T1000 (cell line): ENCODE measurements at regions not wholly inside any gene's neighbourhood (a gene's known extent, or its start where the extent isn't known, plus 50 kb on each side); places are given as distances from the start of the nearest gene placed in this dataset.
A peak's percentile ranks its signal among the peaks of the same experiment; 100 is the strongest.
"Not testable (repeated sequence)": the region's sequence is repeated elsewhere in the genome, so short reads cannot be mapped to it uniquely, and the experiment has no call there.

Experiments used
- DNase-seq: peaks from one replicate; lab custom pipeline; 2025; ENCODE audit warnings: mixed read lengths; lab: John Stamatoyannopoulos, UW

DNA sequence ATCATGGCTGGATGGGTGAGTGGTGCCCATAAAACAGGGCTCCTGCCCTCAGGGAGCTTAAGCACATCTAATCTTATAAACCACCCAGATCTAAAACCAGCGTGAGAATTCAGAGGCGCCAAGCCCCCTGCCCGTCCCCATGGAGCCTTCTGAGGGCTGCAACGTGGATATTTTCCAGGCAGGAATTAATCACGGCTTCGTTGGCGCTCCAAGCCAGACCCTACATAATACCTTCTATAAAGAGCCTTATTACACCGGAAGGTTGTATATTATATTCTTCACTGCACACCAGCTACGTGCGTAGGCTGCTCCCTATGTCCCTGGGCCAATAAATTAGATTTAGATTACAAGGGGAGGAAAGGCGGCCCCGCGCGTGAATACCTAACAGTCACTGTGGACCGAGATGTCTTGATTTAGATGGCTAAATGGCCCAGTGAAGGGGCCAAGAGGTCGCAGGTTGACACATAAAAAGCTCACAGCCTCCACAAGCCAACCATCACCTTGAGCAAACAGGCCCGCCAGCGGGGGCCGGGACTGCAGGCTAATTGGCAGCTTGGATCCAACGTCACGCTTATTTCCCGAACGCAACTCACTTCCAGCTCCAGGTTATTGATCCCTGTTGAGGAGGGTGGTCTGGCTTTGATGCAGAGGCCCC is 64.7 kb upstream of the APCDD1L start:
- DNase-seq: no peak

DNA sequence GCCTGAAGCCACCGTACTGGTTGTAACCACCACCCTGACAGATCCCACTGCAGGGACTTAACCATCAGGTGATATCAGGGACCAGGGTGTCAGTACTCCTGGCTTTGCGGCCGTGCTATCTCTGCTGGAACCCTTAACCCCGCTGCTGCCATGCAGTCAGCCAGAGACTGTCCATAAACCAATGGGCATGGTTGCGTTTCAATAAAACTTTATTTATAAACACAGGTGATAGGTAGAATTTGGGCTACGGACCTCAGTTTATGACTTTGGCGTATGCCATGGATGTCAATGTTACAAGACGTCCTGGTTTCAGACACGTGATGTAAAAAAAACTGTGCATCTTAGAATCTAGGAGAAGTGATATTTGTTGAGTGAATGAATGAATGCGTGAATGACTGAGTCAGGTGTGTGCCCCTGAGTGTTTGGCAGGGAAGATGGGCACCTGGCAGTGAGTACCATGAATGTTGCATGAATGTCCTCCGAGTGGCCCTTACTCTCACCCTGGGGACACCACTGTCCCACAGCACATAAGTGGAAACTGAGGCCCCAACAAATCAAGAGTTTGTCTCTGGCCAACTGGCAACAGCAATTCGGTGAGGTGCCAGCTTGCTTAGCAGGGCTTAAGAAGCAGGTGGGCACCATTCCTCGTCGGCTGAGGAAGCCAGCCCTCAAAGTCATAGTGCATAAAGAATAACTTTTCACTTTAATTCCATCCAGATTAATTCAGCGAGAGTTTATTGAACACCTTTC is 64.0 kb upstream of the APCDD1L start:
- no peak for DNase-seq

DNA sequence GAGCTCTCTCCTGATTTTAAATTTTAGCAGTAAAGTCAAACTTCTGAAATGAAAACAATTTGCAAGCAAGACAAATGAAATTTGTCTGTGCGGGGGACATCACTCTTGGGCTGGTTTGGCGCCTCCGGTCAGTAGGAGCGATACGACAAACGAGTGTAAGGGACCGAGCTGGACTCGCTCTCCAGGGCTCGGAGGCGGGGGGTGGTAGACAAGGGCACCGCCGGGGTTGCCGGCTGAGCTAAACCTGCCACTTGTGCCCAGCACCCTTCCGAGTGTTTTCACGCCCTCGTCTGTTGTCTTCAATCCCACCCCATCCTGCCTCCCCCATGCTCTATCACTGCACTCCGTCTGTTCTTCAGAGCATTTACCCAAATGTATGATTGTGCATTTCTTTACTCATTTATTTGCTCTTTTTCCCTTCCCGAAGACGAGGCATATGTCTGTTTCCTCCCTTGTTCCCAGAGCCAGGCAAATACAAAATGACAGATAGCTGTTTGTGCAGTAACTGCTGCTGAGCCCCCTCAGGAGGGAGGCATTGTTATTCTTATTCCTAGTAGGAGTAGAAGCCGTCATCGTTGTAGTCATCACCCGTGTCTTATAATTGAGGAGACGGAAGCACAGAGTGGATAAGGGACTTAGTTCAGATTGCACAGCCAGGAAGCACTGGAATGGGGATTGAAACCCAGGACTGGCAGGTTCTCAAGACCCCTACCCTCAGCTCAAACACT is 62.8 kb upstream of the APCDD1L start:
- DNase-seq: no peak

DNA sequence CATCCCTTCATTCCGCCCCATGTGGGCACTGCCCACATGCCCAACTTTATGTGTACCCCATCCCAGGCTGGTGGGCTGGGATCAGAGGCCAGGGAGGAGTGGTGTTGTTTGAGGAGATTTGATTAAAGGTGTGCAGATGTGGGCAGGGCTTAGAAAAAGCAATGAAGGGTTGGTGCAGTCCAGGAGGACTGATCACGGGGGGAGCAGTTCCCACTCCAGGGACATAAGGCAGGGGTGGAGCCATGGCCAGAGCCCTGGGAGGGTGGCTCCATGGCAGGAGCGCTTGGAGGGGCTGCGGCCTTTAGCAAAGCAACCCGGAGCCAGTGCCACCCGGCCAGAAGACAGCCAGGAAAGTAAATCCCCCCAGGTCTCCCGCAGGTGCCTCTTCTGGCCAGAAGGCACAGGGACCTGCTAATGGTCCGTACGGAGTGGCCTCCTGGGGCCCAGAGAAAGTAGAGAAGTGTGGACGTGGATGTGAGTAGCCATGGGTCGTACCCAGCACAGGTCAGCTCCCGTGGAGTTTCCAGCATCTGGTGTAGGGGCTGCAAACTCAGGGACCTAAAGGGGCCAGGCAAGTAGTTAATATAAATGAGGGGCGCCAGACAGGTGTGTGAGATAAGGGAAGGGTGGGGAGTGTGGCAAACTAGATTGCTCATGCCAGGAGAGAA is 62.1 kb upstream of the APCDD1L start:
- no peak for DNase-seq

DNA sequence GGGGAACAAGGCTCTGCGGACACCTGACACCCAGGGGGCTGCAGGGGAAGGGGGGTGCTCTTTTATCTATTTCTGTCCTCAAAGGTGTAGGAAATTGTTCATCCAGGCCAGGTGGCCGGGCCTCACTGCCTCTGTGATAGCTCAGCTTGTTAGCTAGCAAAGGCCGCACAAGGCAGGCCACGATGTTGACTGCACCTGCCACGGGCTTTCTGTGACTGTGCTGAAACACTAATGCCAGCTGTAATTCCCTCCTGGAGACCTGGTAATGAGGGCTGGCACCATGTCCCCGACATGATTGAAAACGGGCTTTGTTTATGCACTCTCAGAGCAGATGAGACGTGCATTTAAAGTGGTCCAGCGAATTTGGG is 61.4 kb upstream of the APCDD1L start:
- no peak for DNase-seq

DNA sequence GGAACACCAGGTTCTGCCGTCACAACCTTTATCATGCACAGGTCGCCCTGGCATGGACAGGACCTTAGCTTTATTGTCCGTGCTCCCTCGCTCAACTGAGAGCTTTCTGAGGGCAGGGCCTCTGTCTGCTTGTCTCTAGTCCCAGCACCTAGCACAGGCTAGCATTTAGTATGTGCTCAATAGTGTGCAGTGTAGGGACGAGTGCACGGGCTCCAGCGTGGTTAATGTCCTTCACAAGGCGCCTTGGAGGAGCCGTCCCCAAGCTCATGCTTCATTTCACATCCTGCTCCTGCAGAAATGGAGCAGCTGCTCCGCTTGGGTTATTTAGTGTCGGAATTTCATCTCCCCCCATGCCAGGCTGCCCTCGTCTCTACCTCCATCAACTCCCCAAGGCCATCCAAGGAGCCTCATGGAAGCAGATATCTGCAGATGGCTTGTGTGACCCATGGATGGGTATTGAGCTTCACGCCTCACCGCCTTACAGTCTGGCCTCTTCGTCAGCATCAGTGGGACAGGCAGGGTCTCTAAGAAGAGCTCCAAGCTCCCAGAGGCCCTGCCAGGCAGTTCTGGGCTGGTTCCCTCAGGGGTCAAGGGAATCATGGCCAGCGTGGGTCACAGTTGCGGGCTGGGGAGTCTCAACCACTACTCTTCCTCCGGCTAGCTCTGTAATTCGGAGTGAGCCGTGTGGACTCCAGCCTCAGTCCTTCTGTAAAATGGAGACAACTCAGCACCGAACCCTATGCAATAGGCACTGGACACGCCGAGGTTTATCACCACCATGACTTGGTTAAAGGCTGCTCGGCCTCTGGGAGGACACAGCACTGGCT is 60.8 kb upstream of the APCDD1L start:
- DNase-seq: no peak

DNA sequence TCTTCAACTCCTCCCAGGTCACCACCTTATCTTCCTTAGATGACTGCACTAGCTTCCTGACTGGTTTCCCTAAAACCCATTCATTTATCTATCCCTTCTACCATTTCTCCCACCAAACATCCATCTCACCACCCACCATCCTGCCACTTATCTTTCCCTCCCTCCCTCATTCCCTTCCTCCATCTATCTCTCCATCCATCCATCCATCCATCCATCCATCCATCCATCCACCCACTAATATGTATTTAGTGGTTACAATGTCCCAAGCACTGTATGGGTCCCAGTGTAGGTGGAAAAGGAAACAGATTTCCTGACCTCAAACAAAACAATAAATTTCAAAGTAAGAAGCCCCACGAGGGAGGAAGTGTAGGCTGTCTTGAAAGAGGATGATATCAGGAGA is 59.3 kb upstream of the APCDD1L start:
- DNase-seq: no peak

DNA sequence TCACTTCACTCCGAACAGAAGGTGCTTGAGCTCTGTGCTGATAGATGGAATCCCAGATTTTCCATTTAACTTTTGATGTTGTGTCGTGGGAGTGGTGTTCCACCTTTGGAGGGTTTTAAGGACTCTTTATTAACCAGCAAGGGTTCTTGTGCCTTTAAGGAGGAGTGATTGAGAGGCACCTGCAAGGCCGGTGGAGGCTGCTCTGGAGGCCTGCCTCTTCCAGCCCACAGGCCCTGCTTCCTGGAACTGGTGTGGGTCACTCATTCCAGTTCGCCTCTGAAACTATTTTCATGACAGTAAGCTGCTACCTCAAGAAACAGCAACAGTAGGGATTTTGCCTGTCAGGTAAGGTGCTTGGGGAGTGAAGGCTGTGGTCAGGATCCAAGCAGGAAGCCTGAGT is 58.8 kb upstream of the APCDD1L start:
- no peak for DNase-seq

DNA sequence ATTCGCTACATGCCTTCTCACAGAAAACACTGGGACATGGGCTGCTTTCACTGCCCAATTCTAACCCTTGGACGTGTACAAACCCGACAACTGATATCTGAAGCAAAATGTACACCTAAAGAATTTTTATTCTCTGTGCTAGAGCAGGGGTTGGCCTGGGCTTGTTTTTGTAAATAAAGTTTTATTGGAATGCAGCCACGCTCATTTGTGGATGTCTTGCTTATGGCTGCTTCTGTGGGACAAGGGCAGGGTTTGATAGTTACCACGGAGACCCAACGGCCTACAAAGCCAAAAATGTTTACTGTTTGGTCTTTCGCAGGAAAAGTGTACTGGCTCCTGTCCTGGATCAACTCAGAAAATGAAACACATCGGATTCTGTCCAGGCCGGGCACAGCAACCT is 58.1 kb upstream of the APCDD1L start:
- DNase-seq: no peak

DNA sequence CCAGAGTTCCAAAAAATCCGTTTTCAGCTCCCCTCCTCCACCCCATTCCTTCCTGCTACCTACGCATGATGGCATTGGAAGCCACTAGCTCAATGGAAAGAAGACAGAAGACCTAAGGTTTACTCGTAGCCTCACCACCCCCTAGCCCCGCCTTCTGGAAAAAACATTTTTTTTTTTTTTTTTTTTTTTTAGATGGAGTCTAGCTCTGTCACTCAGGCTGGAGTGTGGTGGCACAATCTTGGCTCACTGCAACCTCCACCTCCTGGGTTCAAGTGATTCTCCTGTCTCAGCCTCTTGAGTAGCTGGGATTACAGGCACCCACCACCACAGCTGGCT is 57.2 kb upstream of the APCDD1L start:
- not testable (repeated sequence) for DNase-seq

DNA sequence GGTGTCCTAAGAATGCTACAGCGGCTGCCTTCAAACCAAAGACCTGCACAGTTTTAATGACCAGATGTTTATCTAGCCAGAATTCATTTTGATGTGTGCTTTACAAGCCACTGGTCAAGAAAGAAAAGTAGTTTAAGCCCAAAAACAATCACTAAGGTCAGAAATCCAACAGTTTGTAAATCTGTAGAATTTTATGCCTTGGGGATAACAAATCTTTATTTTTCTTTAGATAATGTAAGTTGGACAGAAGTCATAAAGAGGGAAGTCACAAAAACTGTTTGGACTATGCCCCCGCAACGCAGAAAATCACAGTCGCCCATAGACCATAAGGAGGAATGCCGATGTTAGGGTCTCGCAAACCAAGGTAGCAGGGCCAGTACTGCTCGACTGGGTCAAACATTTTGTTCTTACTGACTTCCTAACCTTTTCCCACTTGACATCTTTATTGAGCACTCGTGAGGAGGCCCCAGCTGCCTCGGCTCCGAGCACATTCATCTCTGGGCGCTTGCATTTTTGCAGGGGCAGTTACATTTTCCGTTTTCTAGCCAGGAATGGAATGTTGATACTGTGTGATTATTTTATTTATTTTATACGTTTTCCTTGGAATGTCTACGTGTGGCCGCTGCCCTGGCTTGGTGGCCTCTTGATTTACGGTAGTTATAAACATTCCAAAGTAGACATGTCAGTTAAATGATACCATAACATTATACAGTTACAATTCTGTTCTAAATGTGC is 56.7 kb upstream of the APCDD1L start:
- peak; percentile 28 for DNase-seq

DNA sequence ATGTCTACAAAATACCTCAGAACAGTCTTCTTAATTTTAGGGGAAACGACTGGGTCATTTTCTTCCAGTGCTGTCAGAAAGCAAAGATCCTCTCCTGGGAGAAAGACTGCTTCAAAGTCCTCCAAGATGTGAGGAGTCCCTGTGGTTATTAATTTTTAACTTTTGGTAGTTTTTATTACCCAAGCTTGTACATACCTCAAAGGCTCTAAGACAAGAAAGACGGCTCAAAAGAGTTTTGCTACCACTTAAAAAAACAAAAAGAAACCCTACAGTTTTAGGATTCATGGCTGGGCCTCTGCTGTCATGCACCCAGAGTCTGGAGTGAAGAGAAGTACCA is 56.1 kb upstream of the APCDD1L start:
- DNase-seq: no peak

DNA sequence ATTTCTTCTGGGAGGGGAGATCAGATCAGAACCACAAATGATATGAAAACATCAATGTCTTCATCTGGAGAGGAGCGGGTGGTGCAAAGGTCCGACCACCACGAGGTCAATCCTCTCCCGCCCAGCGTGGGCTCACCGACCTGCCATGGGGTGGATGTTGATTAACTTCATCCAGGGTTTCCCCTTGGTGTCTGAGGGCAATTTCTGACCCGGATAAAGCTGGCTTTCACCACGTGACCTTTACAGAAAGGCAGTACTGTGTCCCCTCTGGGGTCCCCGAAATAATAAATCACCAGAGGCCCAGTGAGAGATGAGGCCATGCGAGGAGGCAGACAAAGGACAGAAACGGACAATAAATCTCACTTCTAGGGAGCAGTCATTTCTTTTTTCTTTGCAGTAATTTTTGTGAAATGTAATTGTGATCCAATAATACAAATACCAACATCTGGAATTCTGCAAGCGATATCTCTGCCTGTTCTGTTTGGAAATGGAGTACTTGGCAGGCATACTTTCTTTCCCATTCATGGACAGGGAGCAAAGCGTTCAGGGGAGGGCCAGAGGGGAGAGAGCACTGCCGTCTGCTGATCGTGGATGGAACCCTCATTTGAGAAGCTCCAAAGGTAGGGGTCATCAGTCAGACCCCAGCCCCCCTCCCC is 55.1 kb upstream of the APCDD1L start:
- DNase-seq: no peak

DNA sequence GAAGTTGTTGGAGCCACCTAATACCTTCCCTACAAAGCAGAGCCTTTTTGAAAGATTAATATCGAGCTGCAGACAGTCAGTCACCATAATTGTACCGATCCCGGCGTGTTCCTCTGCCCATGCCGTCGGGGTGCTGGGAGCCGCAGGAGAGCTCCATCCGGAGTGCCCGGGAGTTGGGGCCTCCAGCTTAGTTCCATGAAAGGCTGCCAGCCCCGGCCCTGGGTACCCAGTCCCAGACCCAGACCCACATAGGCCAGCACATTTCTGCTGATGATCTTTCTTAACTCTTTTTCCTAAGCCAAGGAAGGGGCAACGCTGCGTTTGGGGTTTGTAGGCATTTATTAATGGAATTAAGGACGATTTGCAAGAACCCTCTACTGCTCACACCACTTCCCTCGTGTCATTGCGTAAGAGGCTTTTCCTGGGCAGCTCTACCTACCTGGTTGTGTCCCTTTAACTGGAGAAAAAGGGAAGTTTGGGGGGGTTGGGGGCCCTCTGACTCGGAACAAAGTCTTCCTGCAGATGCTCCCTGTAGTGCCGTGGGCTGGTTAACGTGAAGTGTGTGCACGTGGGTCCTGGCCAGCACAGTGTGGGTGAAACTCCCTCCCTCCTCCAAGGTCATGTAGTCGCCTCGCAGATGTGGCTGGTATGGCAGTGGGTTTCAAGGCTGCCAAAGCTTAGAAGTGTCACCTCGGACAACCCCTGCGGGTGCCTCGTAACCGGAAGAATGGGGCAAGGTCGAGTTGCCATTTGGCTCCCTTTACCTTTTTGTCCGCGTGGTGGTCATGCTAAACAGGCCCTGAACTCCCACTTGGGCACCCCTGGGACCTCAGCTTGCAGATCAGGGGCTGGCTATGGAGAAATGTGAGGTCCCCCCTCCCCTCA is 54.3 kb upstream of the APCDD1L start:
- DNase-seq: no peak

DNA sequence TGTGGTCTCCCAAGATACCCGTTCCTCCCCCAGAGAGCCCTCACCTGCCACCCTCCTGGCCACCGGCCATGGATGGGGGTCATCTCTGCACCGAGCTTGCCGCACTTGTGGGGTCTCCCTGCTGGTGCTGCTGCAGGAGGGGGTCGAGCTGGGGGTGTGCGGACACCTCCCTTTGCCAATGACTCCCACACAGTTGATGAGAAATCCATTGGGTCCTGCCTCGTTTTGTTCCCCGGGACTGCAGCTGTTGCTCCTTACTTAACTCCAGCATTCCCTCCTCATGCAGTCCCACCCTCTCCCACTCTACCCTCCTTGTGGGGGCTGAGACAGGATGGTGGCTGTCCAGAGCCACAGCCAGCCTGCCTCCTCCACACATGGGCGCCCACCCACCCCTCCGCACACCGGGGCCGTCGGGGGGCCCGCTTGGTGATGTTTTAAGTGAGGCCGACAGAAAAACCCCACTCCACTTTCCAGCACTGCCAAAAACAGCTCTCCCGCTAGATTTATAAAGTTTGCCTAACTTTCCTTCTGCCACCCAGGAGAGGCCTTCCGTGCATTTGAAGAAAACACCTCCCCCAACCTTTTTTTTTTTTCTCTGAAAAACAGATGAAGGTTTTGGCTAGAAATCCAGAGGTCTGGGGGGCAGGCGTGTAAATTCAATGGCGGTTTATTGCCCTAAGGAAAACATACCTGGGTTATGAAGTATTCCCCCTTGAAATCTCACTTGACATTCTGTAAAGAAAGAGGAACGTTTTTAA is 53.5 kb upstream of the APCDD1L start:
- no peak for DNase-seq

DNA sequence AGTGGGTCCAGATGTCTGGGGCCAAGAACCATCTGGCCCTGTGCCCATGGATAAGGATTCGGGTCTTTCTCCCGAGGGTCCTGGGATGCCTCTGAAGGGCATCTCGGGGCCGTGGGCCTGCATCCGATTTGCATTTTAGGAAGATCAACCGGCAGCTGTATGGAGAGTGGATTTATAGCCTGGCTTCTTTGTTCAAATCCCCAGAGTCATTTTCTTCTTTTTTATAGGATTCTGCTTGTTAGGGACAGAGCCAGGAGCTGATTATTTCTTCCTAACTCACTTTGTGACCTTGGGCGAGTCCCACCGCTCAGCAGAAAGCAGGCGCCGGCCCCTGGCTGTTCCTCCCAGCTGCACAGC is 52.9 kb upstream of the APCDD1L start:
- no peak for DNase-seq

DNA sequence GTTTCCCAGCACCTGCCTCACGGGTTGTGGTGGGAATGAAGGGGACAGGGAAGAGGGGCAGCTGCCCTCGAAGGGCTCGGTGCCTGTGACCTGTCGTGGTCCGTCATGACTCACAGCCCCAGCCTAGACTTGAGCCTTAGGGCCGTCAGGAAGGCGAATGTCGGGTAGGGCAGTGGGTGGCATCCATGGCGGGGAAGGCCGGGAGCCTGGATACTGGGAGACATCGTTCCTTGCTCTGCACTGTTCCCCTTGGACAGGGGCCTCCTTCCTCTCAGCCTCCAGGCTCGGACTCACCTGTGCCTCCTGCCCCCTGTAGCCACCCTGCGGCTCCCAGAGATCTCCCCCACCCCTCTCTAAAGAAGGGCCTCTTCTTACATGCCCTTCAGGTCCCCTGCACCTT is 52.2 kb upstream of the APCDD1L start:
- DNase-seq: no peak

DNA sequence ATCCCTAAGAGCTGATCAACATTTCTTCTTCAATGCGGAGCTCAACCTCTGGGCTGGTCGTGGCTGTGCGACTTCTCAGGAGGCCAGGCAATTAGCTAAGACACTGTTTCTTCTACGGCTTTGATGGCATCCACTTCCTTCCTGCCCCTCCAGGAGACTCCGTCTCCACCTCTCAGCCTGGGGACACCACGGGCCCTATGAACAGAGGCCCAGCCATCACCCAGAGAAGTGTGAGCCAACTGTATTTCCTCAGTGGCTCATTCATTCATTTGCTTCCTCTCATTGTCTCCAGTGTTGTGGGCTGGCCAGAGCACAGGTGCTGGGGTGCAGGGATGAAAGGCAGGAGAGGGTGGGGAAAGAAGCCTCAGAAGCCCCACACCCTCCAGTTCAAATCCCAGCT is 51.8 kb upstream of the APCDD1L start:
- no peak for DNase-seq

DNA sequence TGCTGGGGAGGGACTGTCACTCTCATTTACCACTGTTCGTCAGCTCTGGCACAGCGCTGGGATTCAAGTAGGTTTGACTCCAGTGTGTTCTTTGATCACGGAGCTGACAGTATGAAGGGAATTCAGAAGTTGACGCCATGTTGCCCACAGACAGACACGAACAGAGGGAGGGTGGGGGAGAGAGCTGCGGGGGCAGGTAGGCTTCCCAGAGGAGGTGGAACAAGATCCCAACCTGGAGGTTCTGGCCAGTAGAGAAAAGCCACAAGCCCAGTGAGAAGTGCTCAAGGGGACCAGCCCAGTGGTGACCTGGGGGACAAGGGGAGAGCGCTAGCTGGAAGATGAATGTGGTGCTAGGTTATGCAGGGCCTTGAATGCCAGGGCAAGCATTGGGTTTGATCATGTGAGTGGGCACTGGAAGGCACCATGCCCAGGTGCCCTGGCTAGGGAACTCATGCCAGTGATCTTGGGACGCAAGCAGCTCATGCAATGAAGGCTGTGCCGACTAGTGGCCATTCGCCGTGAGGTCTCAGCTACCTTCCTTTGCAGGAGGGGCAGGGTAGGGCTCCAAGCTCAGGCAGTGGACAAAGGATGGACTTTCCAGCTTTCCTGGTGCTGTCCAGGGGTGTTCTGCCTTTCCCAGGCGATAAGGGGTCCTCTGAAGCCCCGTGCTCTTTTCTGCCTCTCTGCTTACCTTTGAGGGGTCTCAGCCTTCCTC is 50.4 kb upstream of the APCDD1L start:
- no peak for DNase-seq
